HCT116 (cell line): ENCODE measurements at regions not wholly inside any gene's neighbourhood (a gene's known extent, or its start where the extent isn't known, plus 50 kb on each side); places are given as distances from the start of the nearest gene placed in this dataset.

Experiments used
- ATAC-seq: fragments of 200-7000 bp; cut with Tn5 transposase; 2 replicates; pipeline ENCODE4 v1.9.1; 2020; ENCODE audit warnings: mild to moderate bottlenecking, moderate library complexity
- BruUV-seq: library from RNA; stranded (reverse); fragments of 400-500 nt; replicated peaks from 2 replicates; lab custom pipeline; 2021; lab: Mats Ljungman, UMichigan
- CTCF ChIA-PET: fragments of 300-600 bp; sonication (Branson Sonifier 250); formaldehyde crosslinking; loops from one replicate; lab custom pipeline; 2021; ENCODE audit warnings: antibody characterized with exemption; lab: Charles Lee
- POLR2A ChIA-PET: fragments of 300-600, 350-600 bp; sonication (Branson Sonifier 250); formaldehyde crosslinking; loops from one replicate; lab custom pipeline; 2021; ENCODE audit warnings: antibody characterized with exemption; lab: Charles Lee
- RAD21 ChIA-PET, 2 experiments: fragments of 300-600 bp; sonication (Branson Sonifier 250); formaldehyde crosslinking; loops; one replicate each; lab custom pipeline; 2023; ENCODE audit warnings: low total read pairs in 2 of 2; ENCODE audit not compliant: uncharacterized antibody in 2 of 2, unreplicated experiment in 2 of 2, low non-redundant PET in 1 of 2; lab: Charles Lee
- DNase-seq: peaks from one replicate; pipeline ENCODE4 v3.0.0-alpha.2; 2010; ENCODE audit warnings: low read depth, low spot score
- H2AFZ ChIP-seq: fragments of 200-600 bp; shearing (Covaris generic), sonication (generic); 2 replicates; pipeline ENCODE4 v1.6.1; 2017; ENCODE audit warnings: low read depth, mixed run types, mixed read lengths, antibody characterized with exemption, low read length; ENCODE audit not compliant: poor library complexity, severe bottlenecking
- H3K27ac ChIP-seq: 2 replicates; pipeline ENCODE4 v1.5.1; 2012; ENCODE audit warnings: low read depth, low read length
- H3K27me3 ChIP-seq: fragments of 200-600 bp; sonication (generic); 2 replicates; pipeline ENCODE4 v1.6.1; 2016; ENCODE audit warnings: mixed run types, low read length, mixed read lengths; ENCODE audit not compliant: insufficient read depth
- H3K36me3 ChIP-seq, 2 experiments: fragments of 200-500 bp in 1 of 2; fragments of 200-600 bp in 1 of 2; sonication (Bioruptor generic) in 1 of 2; sonication (generic) in 1 of 2; 2 replicates each; pipeline versions ENCODE4 v1.5.1 to v1.6.1; 2014 to 2016; ENCODE audit warnings: low read length in 2 of 2, inconsistent platforms in 1 of 2, mixed read lengths in 1 of 2, mixed run types in 1 of 2; ENCODE audit not compliant: insufficient read depth in 2 of 2, control insufficient read depth in 1 of 2
- H3K4me1 ChIP-seq, 2 experiments: fragments of 200-600 bp in 1 of 2; sonication (generic) in 1 of 2; 2 replicates each; pipeline versions ENCODE4 v1.5.1 to v1.6.1; 2012 to 2017; ENCODE audit warnings: low read length in 2 of 2, inconsistent platforms in 1 of 2, mild to moderate bottlenecking in 1 of 2, mixed read lengths in 1 of 2, mixed run types in 1 of 2, moderate library complexity in 1 of 2; ENCODE audit not compliant: insufficient read depth in 2 of 2, control insufficient read depth in 1 of 2
- H3K4me2 ChIP-seq: fragments of 200-600 bp; sonication (generic); 2 replicates; pipeline ENCODE4 v1.6.1; 2017; ENCODE audit warnings: mixed run types, low read length, mixed read lengths
- H3K4me3 ChIP-seq, 2 experiments: fragments of 200-600 bp in 1 of 2; sonication (generic) in 1 of 2; replicated peaks in 1 of 2; 2 replicates each; pipeline ENCODE4 v1.5.1; 2011 to 2016; ENCODE audit warnings: low read length in 2 of 2, control low read depth in 1 of 2, low read depth in 1 of 2, mild to moderate bottlenecking in 1 of 2, mixed read lengths in 1 of 2, mixed run types in 1 of 2
- H3K79me2 ChIP-seq: fragments of 200-600 bp; sonication (generic); 2 replicates; pipeline ENCODE4 v1.6.1; 2017; ENCODE audit warnings: mild to moderate bottlenecking, mixed run types, low read length, moderate library complexity, mixed read lengths; ENCODE audit not compliant: insufficient read depth
- H3K9ac ChIP-seq: fragments of 200-600 bp; sonication (generic); 2 replicates; pipeline ENCODE4 v1.6.1; 2016; ENCODE audit warnings: low read length, mixed read lengths
- H3K9me2 ChIP-seq: fragments of 200-600 bp; sonication (generic), shearing (Covaris generic); 2 replicates; pipeline ENCODE4 v1.6.1; 2017; ENCODE audit warnings: mixed run types, mild to moderate bottlenecking, moderate library complexity; ENCODE audit not compliant: insufficient read depth
- H3K9me3 ChIP-seq, 2 experiments: fragments of 200-500 bp in 1 of 2; fragments of 200-600 bp in 1 of 2; sonication (Bioruptor generic) in 1 of 2; sonication (generic) in 1 of 2; 2 replicates each; pipeline ENCODE4 v1.6.1; 2014 to 2017; ENCODE audit warnings: low read length in 2 of 2, mixed read lengths in 2 of 2, inconsistent platforms in 1 of 2, low read depth in 1 of 2, mild to moderate bottlenecking in 1 of 2, mixed run types in 1 of 2, moderate library complexity in 1 of 2; ENCODE audit not compliant: control insufficient read depth in 1 of 2, insufficient read depth in 1 of 2
- H4K20me1 ChIP-seq: fragments of 200-600 bp; sonication (generic), shearing (Covaris generic); 2 replicates; pipeline ENCODE4 v1.6.1; 2017; ENCODE audit warnings: mixed run types, mild to moderate bottlenecking, moderate library complexity; ENCODE audit not compliant: insufficient read depth
- FOSL1 ChIP-seq: IDR thresholded peaks from 2 replicates; pipeline ENCODE4 v1.6.1; 2012; ENCODE audit warnings: low read depth
- POLR2A ChIP-seq: IDR thresholded peaks from 2 replicates; pipeline ENCODE4 v1.7.0; 2011; ENCODE audit warnings: borderline replicate concordance; ENCODE audit not compliant: insufficient read depth, insufficient read length; ENCODE audit errors: extremely low read depth
- SP1 ChIP-seq: IDR thresholded peaks from 2 replicates; pipeline ENCODE4 v1.6.1; 2012; ENCODE audit warnings: low read depth
- SRF ChIP-seq: IDR thresholded peaks from 2 replicates; pipeline ENCODE4 v1.6.1; 2012; ENCODE audit warnings: low read depth
- TCF7L2 ChIP-seq: IDR thresholded peaks from 2 replicates; pipeline ENCODE4 v1.7.0; 2011; ENCODE audit warnings: borderline replicate concordance, inconsistent platforms; ENCODE audit not compliant: insufficient read depth, insufficient read length; ENCODE audit errors: extremely low read depth
- ZFX ChIP-seq: fragments of 450-650 bp; IDR thresholded peaks from 2 replicates; pipeline ENCODE4 v1.6.1; 2017
- ZNF274 ChIP-seq: fragments of 200-500 bp; sonication (Bioruptor generic); IDR thresholded peaks from 2 replicates; pipeline ENCODE4 v1.6.1; 2014; ENCODE audit warnings: mild to moderate bottlenecking, low read depth, low read length, inconsistent platforms
- intact Hi-C: fragments of 100-400 bp; cut with micrococcal nuclease; formaldehyde crosslinking; loops from 2 replicates; pipeline ENCODE4 v1.10.0; 2022
- TF ChIP-seq, protein P1 (sequence below): IDR thresholded peaks from 2 replicates; pipeline ENCODE4 v1.6.1; 2011; ENCODE audit warnings: mild to moderate bottlenecking, low read length, moderate library complexity; ENCODE audit not compliant: insufficient replicate concordance; ENCODE audit errors: extremely low read depth

DNA sequence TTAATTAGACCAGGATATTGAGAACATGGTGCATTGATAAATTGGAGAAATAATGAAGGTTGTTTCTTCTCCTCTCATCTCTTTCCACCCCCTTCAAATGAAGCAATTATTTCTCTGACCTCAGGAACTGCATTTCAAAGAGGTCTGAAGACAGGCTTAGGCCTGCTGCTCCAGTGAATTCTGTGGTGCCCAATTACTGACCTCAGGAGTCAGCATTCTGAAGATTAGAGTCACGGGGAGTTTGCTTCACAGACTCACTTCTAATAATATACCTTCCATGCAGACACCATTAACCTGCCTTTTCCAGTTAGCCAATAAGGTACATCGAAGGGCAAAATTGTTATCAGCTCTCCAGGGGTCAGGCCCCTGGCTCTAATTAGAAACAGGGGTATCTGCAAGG, 270.9 kb downstream of the GAS1 start:
- Histone ChIP-seq H3K4me3 (no peak overlapping the region), H3K27ac (no peak overlapping the region), H3K79me2 (no peaks in the 10 kb centered on the region), H2AFZ (no peak overlapping the region), H3K9me3 (no peaks in the 10 kb centered on the region), H4K20me1 (no peaks in the 10 kb centered on the region), H3K9me2 (no peaks in the 10 kb centered on the region), H3K27me3 (peaks cover 65% of the 10 kb centered on the region), H3K9ac (no peak overlapping the region), H3K4me1 (no peaks in the 10 kb centered on the region), H3K4me2 (no peak overlapping the region), H3K36me3 (no peaks in the 10 kb centered on the region)
- CTCF ChIA-PET: no interaction called here
- ATAC-seq (no peak), DNase-seq (no peak)
- intact Hi-C loops: no loop called here
- no TSS peak for BruUV-seq
- POLR2A ChIA-PET: no interaction called here
- RAD21 ChIA-PET: no interaction called here
- TF ChIP-seq SRF (no peak), FOSL1 (no peak), POLR2A (no peak), ZNF274 (no peak), SP1 (no peak), ZFX (no peak)

DNA sequence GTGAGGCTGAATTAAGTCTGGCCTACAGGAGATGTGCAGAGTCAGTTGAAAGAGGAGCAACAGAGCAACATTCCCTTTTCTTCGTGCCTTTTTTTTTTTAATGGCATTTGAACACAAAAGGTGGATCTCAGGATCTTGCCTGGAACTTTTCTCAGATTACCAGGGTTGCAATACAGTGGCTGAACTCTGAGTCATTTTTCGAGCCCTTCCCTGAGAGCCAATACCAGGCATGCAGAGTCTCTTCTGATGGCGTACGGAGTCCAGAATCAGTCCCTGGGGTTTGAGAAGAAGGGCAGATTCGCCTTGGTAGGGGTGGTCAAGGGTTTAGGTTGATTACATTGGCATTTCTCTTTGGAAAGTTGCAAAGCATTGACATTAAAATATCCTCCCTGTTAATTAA, 271.5 kb downstream of the GAS1 start:
- no TSS peak for BruUV-seq
- no peak overlapping the region for H3K4me3 ChIP-seq
- no peak overlapping the region for H3K4me2 ChIP-seq
- intact Hi-C loops: no loop called here
- RAD21 ChIA-PET: no interaction called here
- H3K79me2 ChIP-seq: no peaks in the 10 kb centered on the region
- DNase-seq (no peak), ATAC-seq (no peak)
- H3K9me3 ChIP-seq: no peaks in the 10 kb centered on the region
- POLR2A ChIA-PET: no interaction called here
- no peak for TF ChIP-seq TCF7L2
- TF ChIP-seq, protein P1, sequence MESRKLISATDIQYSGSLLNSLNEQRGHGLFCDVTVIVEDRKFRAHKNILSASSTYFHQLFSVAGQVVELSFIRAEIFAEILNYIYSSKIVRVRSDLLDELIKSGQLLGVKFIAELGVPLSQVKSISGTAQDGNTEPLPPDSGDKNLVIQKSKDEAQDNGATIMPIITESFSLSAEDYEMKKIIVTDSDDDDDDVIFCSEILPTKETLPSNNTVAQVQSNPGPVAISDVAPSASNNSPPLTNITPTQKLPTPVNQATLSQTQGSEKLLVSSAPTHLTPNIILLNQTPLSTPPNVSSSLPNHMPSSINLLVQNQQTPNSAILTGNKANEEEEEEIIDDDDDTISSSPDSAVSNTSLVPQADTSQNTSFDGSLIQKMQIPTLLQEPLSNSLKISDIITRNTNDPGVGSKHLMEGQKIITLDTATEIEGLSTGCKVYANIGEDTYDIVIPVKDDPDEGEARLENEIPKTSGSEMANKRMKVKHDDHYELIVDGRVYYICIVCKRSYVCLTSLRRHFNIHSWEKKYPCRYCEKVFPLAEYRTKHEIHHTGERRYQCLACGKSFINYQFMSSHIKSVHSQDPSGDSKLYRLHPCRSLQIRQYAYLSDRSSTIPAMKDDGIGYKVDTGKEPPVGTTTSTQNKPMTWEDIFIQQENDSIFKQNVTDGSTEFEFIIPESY: no peak
- no peaks in the 10 kb centered on the region for H3K36me3 ChIP-seq
- H3K9ac ChIP-seq: no peak overlapping the region
- no peaks in the 10 kb centered on the region for H3K4me1 ChIP-seq
- H3K9me2 ChIP-seq: no peaks in the 10 kb centered on the region
- H3K27me3 ChIP-seq: peaks cover 62% of the 10 kb centered on the region
- H4K20me1 ChIP-seq: no peaks in the 10 kb centered on the region
- CTCF ChIA-PET: no interaction called here
- H2AFZ ChIP-seq: no peak overlapping the region
- H3K27ac ChIP-seq: no peak overlapping the region
